ENCODE measurements at regions not wholly inside any gene's neighbourhood (a gene's known extent, or its start where the extent isn't known, plus 50 kb on each side); places are given as distances from the start of the nearest gene placed in this dataset.
"Not testable (repeated sequence)": the region's sequence is repeated elsewhere in the genome, so short reads cannot be mapped to it uniquely, and the experiment has no call there.

DNA sequence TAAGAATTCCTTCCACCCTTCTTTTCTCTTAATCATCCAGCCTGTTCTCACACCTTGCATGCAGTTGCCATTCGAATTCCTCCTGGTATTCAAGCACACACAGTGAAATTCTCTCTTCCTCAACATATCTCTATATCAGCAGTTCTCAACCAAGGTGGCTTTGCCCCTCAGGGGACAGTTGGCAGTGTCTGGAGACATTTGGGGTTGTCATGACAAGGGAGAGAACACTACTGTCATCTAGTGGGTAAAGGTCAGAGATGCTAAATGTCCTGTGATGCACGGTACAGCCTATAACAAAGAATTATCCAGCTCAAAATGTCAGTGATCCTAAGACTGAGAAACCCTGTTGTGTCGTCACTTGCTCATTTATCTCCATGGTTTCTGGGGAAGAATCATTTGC, 94.8 kb upstream of the CPHXL start:
- no peaks in the 10 kb centered on the region for H3K9me3 ChIP-seq
- H3K4me1 ChIP-seq (ENCODE audit: low read depth), result no peaks in the 10 kb centered on the region
- DNase-seq (no peak), ATAC-seq (no peak)
- no peaks in the 10 kb centered on the region for H3K36me3 ChIP-seq (ENCODE audit: low read depth)
- H3K4me3 ChIP-seq, result no peak overlapping the region
- TF ChIP-seq CTCF (IDR thresholded peaks at IDR 0.05), result no peak
- intact Hi-C loops (cut with DNase I, micrococcal nuclease), result no loop called here

GRCh38 chr16:75825750-75826149, 99.5 kb upstream of the CPHXL start:
- intact Hi-C loops (cut with DNase I, micrococcal nuclease); DNase-seq; H3K4me3 ChIP-seq; H3K4me1 ChIP-seq (ENCODE audit: low read depth); H3K36me3 ChIP-seq (ENCODE audit: low read depth); ATAC-seq; H3K9me3 ChIP-seq: not testable (repeated sequence)

DNA sequence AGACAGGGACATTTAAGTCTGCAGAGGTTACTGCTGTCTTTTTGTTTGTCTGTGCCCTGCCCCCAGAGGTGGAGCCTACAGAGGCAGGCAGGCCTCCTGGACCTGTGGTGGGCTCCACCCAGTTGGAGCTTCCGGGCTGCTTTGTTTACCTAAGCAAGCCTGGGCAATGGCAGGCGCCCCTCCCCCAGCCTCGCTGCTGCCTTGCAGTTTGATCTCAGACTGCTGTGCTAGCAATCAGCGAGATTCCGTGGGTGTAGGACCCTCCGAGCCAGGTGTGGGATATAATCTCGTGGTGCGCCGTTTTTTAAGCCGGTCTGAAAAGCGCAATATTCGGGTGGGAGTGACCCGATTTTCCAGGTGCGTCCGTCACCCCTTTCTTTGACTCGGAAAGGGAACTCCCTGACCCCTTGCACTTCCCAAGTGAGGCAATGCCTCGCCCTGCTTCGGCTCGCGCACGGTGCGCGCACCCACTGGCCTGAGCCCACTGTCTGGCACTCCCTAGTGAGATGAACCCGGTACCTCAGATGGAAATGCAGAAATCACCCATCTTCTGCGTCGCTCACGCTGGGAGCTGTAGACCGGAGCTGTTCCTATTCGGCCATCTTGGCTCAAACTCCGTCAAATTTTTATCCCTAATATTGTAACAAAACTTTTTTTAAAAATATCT, 101.2 kb upstream of the CPHXL start:
- ATAC-seq; H3K4me3 ChIP-seq; DNase-seq; H3K36me3 ChIP-seq (ENCODE audit: low read depth); H3K4me1 ChIP-seq (ENCODE audit: low read depth); intact Hi-C loops (cut with DNase I, micrococcal nuclease); H3K9me3 ChIP-seq: not testable (repeated sequence)

- DNase-seq; ATAC-seq; H3K9me3 ChIP-seq; H3K36me3 ChIP-seq (ENCODE audit: low read depth); intact Hi-C loops (cut with DNase I, micrococcal nuclease); H3K4me3 ChIP-seq; H3K4me1 ChIP-seq (ENCODE audit: low read depth): not testable (repeated sequence)
These were observed 107.1 kb upstream of the CPHXL start for GRCh38 chr16:75833385-75833784.

GRCh38 chr16:75836347-75837010, 110.2 kb upstream of the CPHXL start:
- H3K36me3 ChIP-seq (ENCODE audit: low read depth), result no peaks in the 10 kb centered on the region
- no peak overlapping the region for H3K4me3 ChIP-seq
- ATAC-seq (no peak), DNase-seq (no peak)
- intact Hi-C loops (cut with DNase I, micrococcal nuclease), result no loop called here
- TF ChIP-seq CTCF (IDR thresholded peaks at IDR 0.05), result no peak
- H3K4me1 ChIP-seq (ENCODE audit: low read depth), result no peaks in the 10 kb centered on the region
- H3K9me3 ChIP-seq, result no peaks in the 10 kb centered on the region

DNA sequence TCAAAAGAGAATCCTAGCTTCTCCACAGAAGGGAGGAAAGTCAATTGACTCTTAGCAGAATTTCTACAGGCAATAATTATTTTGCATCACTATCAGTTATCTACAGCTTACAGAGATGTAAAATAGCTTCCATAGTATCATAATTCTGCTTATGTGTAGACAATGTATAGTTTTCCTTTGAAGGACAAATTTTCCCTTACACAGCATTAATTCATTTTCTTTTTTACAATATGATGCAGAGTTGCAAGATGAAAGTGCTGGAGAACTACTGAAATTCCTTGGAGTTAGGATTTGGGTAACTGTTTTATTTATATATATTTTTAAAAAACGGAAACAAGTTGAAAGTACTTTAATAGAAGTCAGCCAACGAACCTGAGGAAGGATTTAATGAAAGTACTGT, 111.0 kb upstream of the CPHXL start:
- no peaks in the 10 kb centered on the region for H3K36me3 ChIP-seq (ENCODE audit: low read depth)
- intact Hi-C loops (cut with DNase I, micrococcal nuclease), result no loop called here
- no peak for TF ChIP-seq CTCF (IDR thresholded peaks at IDR 0.05)
- ATAC-seq, result no peak
- no peaks in the 10 kb centered on the region for H3K4me1 ChIP-seq (ENCODE audit: low read depth)
- H3K9me3 ChIP-seq, result no peaks in the 10 kb centered on the region
- H3K4me3 ChIP-seq, result no peak overlapping the region
- DNase-seq, result no peak

- TF ChIP-seq CTCF (IDR thresholded peaks at IDR 0.05), result no peak
- H3K9me3 ChIP-seq, result no peaks in the 10 kb centered on the region
- DNase-seq (no peak), ATAC-seq (no peak)
- H3K36me3 ChIP-seq (ENCODE audit: low read depth), result no peaks in the 10 kb centered on the region
- H3K4me3 ChIP-seq, result no peak overlapping the region
- H3K4me1 ChIP-seq (ENCODE audit: low read depth), result no peaks in the 10 kb centered on the region
- intact Hi-C loops (cut with DNase I, micrococcal nuclease), result no loop called here
These were observed 111.4 kb upstream of the CPHXL start for GRCh38 chr16:75837681-75838080.
